HepG2 (cell line): ENCODE measurements at regions not wholly inside any gene's neighbourhood (a gene's known extent, or its start where the extent isn't known, plus 50 kb on each side); places are given as distances from the start of the nearest gene placed in this dataset.
A peak's percentile ranks its signal among the peaks of the same experiment; 100 is the strongest.

ENCODE experiments used
- ATAC-seq: fragments of 200-7000 bp; cut with Tn5 transposase; 3 replicates; pipeline ENCODE4 v1.9.1; 2020; ENCODE audit warnings: mild to moderate bottlenecking, moderate library complexity
- BruUV-seq: library from RNA; stranded (reverse); fragments of 400-500 nt; replicated peaks from 2 replicates; lab custom pipeline; 2021; lab: Mats Ljungman, UMichigan
- CTCF ChIA-PET: fragments of 300-600 bp; formaldehyde crosslinking; extraction: SDS; loops from one replicate; lab custom pipeline; 2021; ENCODE audit warnings: low total read pairs, inconsistent platforms, low intra/inter-chr PET ratio; lab: Yijun Ruan, JAX
- POLR2A ChIA-PET: fragments of 350-600 bp; sonication (Branson Sonifier 250); formaldehyde crosslinking; loops from one replicate; lab custom pipeline; 2020; ENCODE audit warnings: antibody characterized with exemption, inconsistent platforms; lab: Yijun Ruan, JAX
- DNase-seq: peaks from one replicate; pipeline ENCODE4 v3.0.0-alpha.2; 2015; ENCODE audit warnings: low spot score
- FAIRE-seq: peaks from 3 replicates; lab custom pipeline; 2011; peaks lifted over from hg19 to GRCh38; lab: Jason Lieb, UNC
- H2AFZ ChIP-seq: one replicate; pipeline ENCODE4 v1.6.1; 2011; ENCODE audit warnings: low read length, inconsistent platforms
- H3K27ac ChIP-seq: fragments of 300-600 bp; 3 replicates; pipeline ENCODE4 v1.8.0; 2011; ENCODE audit warnings: mixed run types, mild to moderate bottlenecking, mixed read lengths, low read length, inconsistent platforms; ENCODE audit not compliant: insufficient read depth; ENCODE audit errors: extremely low read length
- H3K27me3 ChIP-seq, 2 experiments: fragments of 200-600 bp in 1 of 2; 2 replicates in 1 of 2; 3 replicates in 1 of 2; pipeline versions ENCODE4 v1.6.0 to v1.8.0; 2011; ENCODE audit warnings: low read length in 2 of 2, mild to moderate bottlenecking in 2 of 2, moderate library complexity in 2 of 2, inconsistent platforms in 1 of 2; ENCODE audit not compliant: insufficient read depth in 2 of 2, control insufficient read depth in 1 of 2
- H3K36me3 ChIP-seq, 2 experiments: fragments of 200-600 bp in 1 of 2; replicated peaks in 1 of 2; 2 replicates in 1 of 2; 3 replicates in 1 of 2; pipeline versions ENCODE4 v1.5.1 to v1.8.0; 2011; ENCODE audit warnings: low read length in 2 of 2, inconsistent platforms in 1 of 2; ENCODE audit not compliant: insufficient read depth in 2 of 2, control insufficient read depth in 1 of 2
- H3K4me1 ChIP-seq: 2 replicates; pipeline ENCODE4 v1.5.1; 2012; ENCODE audit warnings: low read length, inconsistent platforms; ENCODE audit not compliant: insufficient read depth
- H3K4me2 ChIP-seq: 2 replicates; pipeline ENCODE4 v1.6.0; 2011; ENCODE audit warnings: low read depth, low read length, inconsistent platforms
- H3K4me3 ChIP-seq, 3 experiments: fragments of 200-600 bp in 1 of 3; sonication (generic), shearing (Covaris generic) in 1 of 3; replicated peaks in 1 of 3; 2 replicates each; pipeline ENCODE4 v1.5.1; 2011 to 2016; ENCODE audit warnings: low read length in 3 of 3, inconsistent platforms in 2 of 3, low read depth in 2 of 3, mild to moderate bottlenecking in 2 of 3, control low read depth in 1 of 3, mixed read lengths in 1 of 3; ENCODE audit not compliant: insufficient read depth in 1 of 3
- H3K79me2 ChIP-seq: one replicate; pipeline ENCODE4 v1.6.1; 2011; ENCODE audit warnings: low read length, inconsistent platforms; ENCODE audit not compliant: insufficient read depth
- H3K9ac ChIP-seq: 2 replicates; pipeline ENCODE4 v1.6.0; 2011; ENCODE audit warnings: mild to moderate bottlenecking, low read depth, low read length, inconsistent platforms; ENCODE audit not compliant: insufficient read depth
- H3K9me3 ChIP-seq: 2 replicates; pipeline ENCODE4 v1.5.1; 2012; ENCODE audit warnings: mild to moderate bottlenecking, low read length
- H4K20me1 ChIP-seq: 2 replicates; pipeline ENCODE4 v1.6.0; 2011; ENCODE audit warnings: inconsistent platforms, mild to moderate bottlenecking, low read length, moderate library complexity; ENCODE audit not compliant: insufficient read depth
- ARHGAP35 ChIP-seq: sonication (generic); formaldehyde crosslinking; IDR thresholded peaks from 2 replicates; pipeline ENCODE4 v1.9.0; 2022; ENCODE audit warnings: mild to moderate bottlenecking, inconsistent platforms, moderate library complexity, missing genetic modification reagents, borderline replicate concordance
- TBX2 ChIP-seq: sonication (generic); formaldehyde crosslinking; IDR thresholded peaks from 2 replicates; pipeline ENCODE4 v1.5.0; 2020; ENCODE audit warnings: missing genetic modification reagents, mild to moderate bottlenecking, borderline replicate concordance
- ZNF614 ChIP-seq: IDR thresholded peaks from 2 replicates; pipeline ENCODE4 v1.6.1; 2018; ENCODE audit warnings: missing biosample characterization, missing genetic modification reagents, inconsistent platforms, borderline replicate concordance
- ZNF629 ChIP-seq: sonication (generic); formaldehyde crosslinking; conservative IDR thresholded peaks from 2 replicates; pipeline ENCODE4 v1.5.0; 2020; ENCODE audit warnings: missing genetic modification reagents
- ZSCAN25 ChIP-seq: sonication (generic); formaldehyde crosslinking; IDR thresholded peaks from 2 replicates; pipeline ENCODE4 v1.8.0; 2022; ENCODE audit warnings: mild to moderate bottlenecking, missing genetic modification reagents
- WGBS: methylation state at CpG from one replicate; pipeline ENCODE4 v1.1.6; 2017; ENCODE audit warnings: low lambda C conversion rate; 5-methylcytosine and 5-hydroxymethylcytosine counted together
- in situ Hi-C: cut with HindIII; loops from 2 replicates; pipeline ENCODE4 v1.10.0; 2017; ENCODE audit warnings: low pct_unique_long_range_greater_than_20kb; ENCODE audit not compliant: extremely low pct_ligation_motif_present
- intact Hi-C: fragments of 100-400 bp; cut with micrococcal nuclease; formaldehyde crosslinking; loops from one replicate; pipeline ENCODE4 v1.10.0; 2022; ENCODE audit not compliant: unreplicated experiment
- TF ChIP-seq, protein P1 (sequence below): sonication (generic); formaldehyde crosslinking; conservative IDR thresholded peaks from 2 replicates; pipeline ENCODE4 v1.5.0; 2020; ENCODE audit warnings: missing genetic modification reagents

DNA sequence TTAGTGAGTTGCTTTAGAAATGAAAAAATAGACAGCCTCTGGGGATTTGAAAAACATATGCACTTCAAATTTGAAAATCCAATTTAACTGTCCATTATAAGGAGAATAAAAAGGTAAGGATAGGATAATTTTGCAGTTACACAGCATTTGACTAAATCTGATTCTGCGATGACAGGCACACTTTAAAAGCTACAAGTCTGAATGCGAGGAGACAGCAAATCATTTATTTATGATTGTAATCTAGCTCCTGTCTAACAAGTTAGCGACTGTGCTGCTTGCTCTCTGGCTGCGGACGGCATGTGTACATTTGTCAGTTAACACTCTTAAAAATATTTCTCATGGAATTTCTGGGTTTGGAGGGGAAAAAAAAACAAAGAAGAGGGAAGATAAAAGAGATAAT lies 514.8 kb downstream of the MN1 start:
- Histone ChIP-seq H3K4me2 (no peak overlapping the region), H3K27me3 (peaks cover 0 to 6% of the 10 kb centered on the region in 2 experiments; a peak in 3 of 5 replicates), H4K20me1 (no peaks in the 10 kb centered on the region), H3K9me3 (no peaks in the 10 kb centered on the region), H3K4me3 (no peak overlapping the region), H3K27ac (no peak overlapping the region), H3K36me3 (no peaks in the 10 kb centered on the region), H2AFZ (no peak overlapping the region), H3K79me2 (no peaks in the 10 kb centered on the region)
- in situ Hi-C loops, result no loop called here
- ATAC-seq (no peak), DNase-seq (no peak), FAIRE-seq (no peak)
- CTCF ChIA-PET, result no interaction called here
- intact Hi-C loops, result no loop called here
- 36% methylated on average over 5 of the region's 5 CpGs for WGBS
- TF ChIP-seq ZSCAN25 (CRISPR knock-in tag) (no peak), TBX2 (CRISPR knock-in tag) (no peak), ARHGAP35 (CRISPR knock-in tag) (no peak), ZNF614 (CRISPR knock-in tag) (no peak)
- TF ChIP-seq, all 625 proteins: peak for 0
- Histone ChIP-seq H3K4me1 (no peaks in the 10 kb centered on the region), H3K9ac (no peak overlapping the region)
- POLR2A ChIA-PET, result no interaction called here
- BruUV-seq, result no TSS peak

DNA sequence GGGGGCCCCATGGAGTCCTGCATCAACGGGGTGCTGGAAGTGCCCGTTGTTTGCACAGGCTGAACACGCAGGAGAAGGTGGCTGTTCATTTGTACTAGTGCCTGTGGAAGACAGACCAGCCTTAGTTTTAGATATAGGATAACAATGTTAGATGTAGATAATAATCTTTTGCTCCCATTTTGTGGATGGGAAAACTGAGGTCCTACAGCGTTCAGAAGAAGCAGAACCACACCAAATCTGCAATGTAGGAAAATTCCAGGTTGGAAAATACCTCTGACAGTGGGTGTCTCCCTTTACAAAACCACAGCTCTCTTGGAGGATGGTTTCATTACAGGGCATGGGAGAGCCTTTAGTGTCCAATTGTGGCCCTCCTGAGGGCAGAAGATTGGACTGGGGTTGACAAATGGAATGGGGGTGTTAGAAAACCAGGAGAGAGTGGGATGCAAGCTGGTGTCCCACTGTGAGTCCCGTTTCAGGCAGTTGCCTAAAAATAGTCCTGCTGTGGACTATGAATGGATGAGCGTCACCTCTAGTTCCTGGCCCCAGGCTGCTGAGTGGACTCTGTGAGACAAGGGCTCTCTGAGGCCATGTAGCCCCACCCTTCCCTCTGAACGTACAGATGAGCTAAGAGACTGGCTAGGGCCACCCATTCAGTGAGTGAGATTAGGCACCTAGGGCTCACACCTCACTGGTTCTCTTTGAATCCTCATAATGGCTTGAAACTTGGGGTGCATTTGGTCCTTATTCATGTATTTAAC lies 508.8 kb downstream of the MN1 start:
- intact Hi-C loops, result no loop called here

More for the DNA sequence above, 508.8 kb downstream of the MN1 start:
- WGBS, result 7% methylated on average over 6 of the region's 7 CpGs
- no peak overlapping the region for H3K4me2 ChIP-seq
- H3K79me2 ChIP-seq, result no peaks in the 10 kb centered on the region
- in situ Hi-C loops, result no loop called here
- TF ChIP-seq ZNF629 (CRISPR knock-in tag), result peak; percentile 54
- TF ChIP-seq, protein P1, sequence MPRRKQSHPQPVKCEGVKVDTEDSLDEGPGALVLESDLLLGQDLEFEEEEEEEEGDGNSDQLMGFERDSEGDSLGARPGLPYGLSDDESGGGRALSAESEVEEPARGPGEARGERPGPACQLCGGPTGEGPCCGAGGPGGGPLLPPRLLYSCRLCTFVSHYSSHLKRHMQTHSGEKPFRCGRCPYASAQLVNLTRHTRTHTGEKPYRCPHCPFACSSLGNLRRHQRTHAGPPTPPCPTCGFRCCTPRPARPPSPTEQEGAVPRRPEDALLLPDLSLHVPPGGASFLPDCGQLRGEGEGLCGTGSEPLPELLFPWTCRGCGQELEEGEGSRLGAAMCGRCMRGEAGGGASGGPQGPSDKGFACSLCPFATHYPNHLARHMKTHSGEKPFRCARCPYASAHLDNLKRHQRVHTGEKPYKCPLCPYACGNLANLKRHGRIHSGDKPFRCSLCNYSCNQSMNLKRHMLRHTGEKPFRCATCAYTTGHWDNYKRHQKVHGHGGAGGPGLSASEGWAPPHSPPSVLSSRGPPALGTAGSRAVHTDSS (CRISPR knock-in tag), result no peak
- ATAC-seq (no peak), FAIRE-seq (no peak), DNase-seq (no peak)
- no peaks in the 10 kb centered on the region for H3K36me3 ChIP-seq
- H3K9ac ChIP-seq, result no peak overlapping the region
- no peaks in the 10 kb centered on the region for H3K9me3 ChIP-seq
- peaks cover 0 to 47% of the 10 kb centered on the region in 2 experiments; a peak in 4 of 5 replicates for H3K27me3 ChIP-seq
- H3K4me1 ChIP-seq, result no peaks in the 10 kb centered on the region
- H4K20me1 ChIP-seq, result no peaks in the 10 kb centered on the region
- BruUV-seq, result no TSS peak
- H3K4me3 ChIP-seq, result no peak overlapping the region
- ChIA-PET CTCF (no interaction called here), POLR2A (no interaction called here)
- H2AFZ ChIP-seq, result no peak overlapping the region
- no peak overlapping the region for H3K27ac ChIP-seq
